IMR-90 (cell line): ENCODE measurements at regions not wholly inside any gene's neighbourhood (a gene's known extent, or its start where the extent isn't known, plus 50 kb on each side); places are given as distances from the start of the nearest gene placed in this dataset.

ENCODE experiments used
- ATAC-seq: fragments of 200-7000 bp; cut with Tn5 transposase; 2 replicates; pipeline ENCODE4 v1.9.1; 2020; ENCODE audit warnings: low read depth, mild to moderate bottlenecking, moderate library complexity
- BruUV-seq: library from RNA; stranded (reverse); fragments of 400-500 nt; replicated peaks from 2 replicates; lab custom pipeline; 2021; lab: Mats Ljungman, UMichigan
- CTCF ChIA-PET: fragments of 300-600 bp; formaldehyde crosslinking; extraction: SDS; loops from one replicate; lab custom pipeline; 2021; ENCODE audit warnings: antibody characterized with exemption; lab: Yijun Ruan, JAX
- POLR2A ChIA-PET: fragments of 300-600 bp; sonication (Branson Sonifier 250); formaldehyde crosslinking; loops from one replicate; lab custom pipeline; 2022; ENCODE audit warnings: antibody characterized with exemption; ENCODE audit not compliant: unreplicated experiment; lab: Charles Lee
- DNase-seq: peaks from one replicate; pipeline ENCODE4 v3.0.0; 2013
- H2AFZ ChIP-seq: replicated peaks from 2 replicates; pipeline ENCODE3; 2013; ENCODE audit warnings: low read length, mild to moderate bottlenecking; ENCODE audit not compliant: poor library complexity
- H2AK5ac ChIP-seq: 2 replicates; pipeline ENCODE4 v1.6.1; 2013; ENCODE audit warnings: low read depth, low read length, inconsistent platforms
- H2AK9ac ChIP-seq: replicated peaks from 2 replicates; pipeline ENCODE3; 2013; ENCODE audit warnings: mild to moderate bottlenecking, low read depth, low read length, moderate library complexity; ENCODE audit not compliant: poor library complexity
- H2BK120ac ChIP-seq: 2 replicates; pipeline ENCODE4 v1.6.1; 2013; ENCODE audit warnings: low read depth, low read length, inconsistent platforms
- H2BK15ac ChIP-seq: 3 replicates; pipeline ENCODE4 v1.6.1; 2013; ENCODE audit warnings: low read depth, low read length, inconsistent platforms
- H2BK20ac ChIP-seq: 2 replicates; pipeline ENCODE4 v1.6.1; 2013; ENCODE audit warnings: low read depth, mild to moderate bottlenecking, inconsistent platforms, low read length, moderate library complexity
- H2BK5ac ChIP-seq: 2 replicates; pipeline ENCODE4 v1.6.1; 2013; ENCODE audit warnings: mild to moderate bottlenecking, low read depth, low read length, inconsistent platforms; ENCODE audit not compliant: poor library complexity, severe bottlenecking
- H3K14ac ChIP-seq: replicated peaks from 2 replicates; pipeline ENCODE4 v1.6.1; 2013; ENCODE audit warnings: low read depth, low read length, inconsistent platforms
- H3K18ac ChIP-seq: 2 replicates; pipeline ENCODE4 v1.6.1; 2013; ENCODE audit warnings: low read depth, low read length, control low read depth
- H3K23ac ChIP-seq: 2 replicates; pipeline ENCODE4 v1.6.1; 2013; ENCODE audit warnings: low read depth, low read length, inconsistent platforms
- H3K27ac ChIP-seq: 2 replicates; pipeline ENCODE4 v1.5.1; 2013; ENCODE audit warnings: mild to moderate bottlenecking, control low read depth, low read length; ENCODE audit not compliant: insufficient read depth
- H3K27me3 ChIP-seq: 2 replicates; pipeline ENCODE4 v1.6.1; 2013; ENCODE audit warnings: low read length; ENCODE audit not compliant: control insufficient read depth, insufficient read depth
- H3K36me3 ChIP-seq: 2 replicates; pipeline ENCODE4 v1.6.1; 2013; ENCODE audit warnings: low read length, mixed read lengths; ENCODE audit not compliant: control insufficient read depth, insufficient read depth
- H3K4ac ChIP-seq: 2 replicates; pipeline ENCODE4 v1.6.1; 2013; ENCODE audit warnings: low read depth, low read length, inconsistent platforms
- H3K4me1 ChIP-seq: 2 replicates; pipeline ENCODE4 v1.6.1; 2013; ENCODE audit warnings: low read length, mixed read lengths; ENCODE audit not compliant: control insufficient read depth, insufficient read depth
- H3K4me2 ChIP-seq: 2 replicates; pipeline ENCODE4 v1.6.1; 2013; ENCODE audit warnings: low read depth, mild to moderate bottlenecking, control low read depth, low read length, moderate library complexity
- H3K4me3 ChIP-seq: 2 replicates; pipeline ENCODE4 v1.5.1; 2013; ENCODE audit warnings: low read depth, mild to moderate bottlenecking, control low read depth, low read length, moderate library complexity; ENCODE audit not compliant: insufficient read depth
- H3K56ac ChIP-seq: 2 replicates; pipeline ENCODE4 v1.6.1; 2013; ENCODE audit warnings: low read length, inconsistent platforms; ENCODE audit not compliant: insufficient read depth; ENCODE audit errors: extremely low read depth
- H3K79me1 ChIP-seq, 2 experiments: 2 replicates each; pipeline ENCODE4 v1.6.1; 2013; ENCODE audit warnings: low read length in 2 of 2, inconsistent platforms in 1 of 2, low read depth in 1 of 2
- H3K9ac ChIP-seq: 2 replicates; pipeline ENCODE4 v1.6.1; 2013; ENCODE audit warnings: low read depth, low read length, control low read depth
- H3K9me1 ChIP-seq: 2 replicates; pipeline ENCODE4 v1.6.1; 2013; ENCODE audit warnings: low read length, inconsistent platforms; ENCODE audit not compliant: insufficient read depth
- H3K9me3 ChIP-seq: 2 replicates; pipeline ENCODE4 v1.6.1; 2013; ENCODE audit warnings: low read length; ENCODE audit not compliant: control insufficient read depth, insufficient read depth
- H4K20me1 ChIP-seq: 2 replicates; pipeline ENCODE4 v1.6.1; 2013; ENCODE audit warnings: low read length, inconsistent platforms; ENCODE audit not compliant: insufficient read depth
- H4K5ac ChIP-seq: 2 replicates; pipeline ENCODE4 v1.6.1; 2013; ENCODE audit warnings: mild to moderate bottlenecking, low read depth, low read length, control low read depth
- H4K8ac ChIP-seq, 2 experiments: 2 replicates each; pipeline ENCODE4 v1.6.1; 2013; ENCODE audit warnings: low read depth in 2 of 2, low read length in 2 of 2, control low read depth in 1 of 2, inconsistent platforms in 1 of 2
- H4K91ac ChIP-seq: 2 replicates; pipeline ENCODE4 v1.6.1; 2013; ENCODE audit warnings: low read depth, low read length, inconsistent platforms; ENCODE audit not compliant: insufficient read depth
- BHLHE40 ChIP-seq: fragments of 150-350 bp; IDR thresholded peaks from 2 replicates; pipeline ENCODE4 v1.6.1; 2016; ENCODE audit warnings: mild to moderate bottlenecking, low read depth, low read length
- CEBPB ChIP-seq: IDR thresholded peaks from 2 replicates; pipeline ENCODE4 v1.6.1; 2012; ENCODE audit warnings: low read depth, low read length, improper control_type of control experiment
- CHD1 ChIP-seq: IDR thresholded peaks from 2 replicates; pipeline ENCODE4 v1.6.1; 2012; ENCODE audit warnings: low read depth, low read length, improper control_type of control experiment
- FOS ChIP-seq: fragments of 150-350 bp; IDR thresholded peaks from 2 replicates; pipeline ENCODE4 v1.6.1; 2016; ENCODE audit warnings: low read depth, low read length
- MAZ ChIP-seq: IDR thresholded peaks from 2 replicates; pipeline ENCODE4 v1.6.1; 2012; ENCODE audit warnings: low read depth, mild to moderate bottlenecking, low read length, improper control_type of control experiment, moderate library complexity, borderline replicate concordance
- MXI1 ChIP-seq: IDR thresholded peaks from 2 replicates; pipeline ENCODE4 v1.6.1; 2012; ENCODE audit warnings: low read depth, mild to moderate bottlenecking, low read length, moderate library complexity, borderline replicate concordance
- NFE2L2 ChIP-seq: fragments of 150-350 bp; IDR thresholded peaks from 2 replicates; pipeline ENCODE4 v1.6.1; 2016; ENCODE audit warnings: low read depth, mild to moderate bottlenecking, low read length
- POLR2A ChIP-seq: IDR thresholded peaks from 2 replicates; pipeline ENCODE4 v1.6.1; 2012; ENCODE audit warnings: mild to moderate bottlenecking, low read depth, low read length
- RAD21 ChIP-seq: IDR thresholded peaks from 2 replicates; pipeline ENCODE4 v1.6.1; 2012; ENCODE audit warnings: low read length, improper control_type of control experiment
- RCOR1 ChIP-seq: IDR thresholded peaks from 2 replicates; pipeline ENCODE4 v1.6.1; 2012; ENCODE audit warnings: mild to moderate bottlenecking, low read length, improper control_type of control experiment; ENCODE audit not compliant: insufficient replicate concordance
- RFX5 ChIP-seq: IDR thresholded peaks from 2 replicates; pipeline ENCODE4 v1.8.0; 2012; ENCODE audit warnings: low read depth, mild to moderate bottlenecking, low read length, moderate library complexity
- SMC3 ChIP-seq: fragments of 150-350 bp; IDR thresholded peaks from 2 replicates; pipeline ENCODE4 v1.6.1; 2016; ENCODE audit warnings: low read depth, mild to moderate bottlenecking, antibody characterized with exemption, low read length, moderate library complexity
- WGBS, 2 experiments: methylation state at CpG; one replicate each; pipeline versions ENCODE4 v1.1.5 to v1.1.7; 2013; ENCODE audit warnings: missing lambda C conversion rate in 2 of 2; ENCODE audit not compliant: insufficient read length in 1 of 2; ENCODE audit errors: extremely low coverage in 2 of 2; 5-methylcytosine and 5-hydroxymethylcytosine counted together
- dilution Hi-C: fragments of 300-500 bp; cut with HindIII; formaldehyde crosslinking; loops from one replicate; pipeline ENCODE4 v1.14.3; 2018; ENCODE audit warnings: low sequenced_read_pairs; ENCODE audit not compliant: unreplicated experiment
- in situ Hi-C: fragments of 300-500 bp; cut with MboI; formaldehyde crosslinking; loops from 3 replicates; pipeline ENCODE4 v1.14.3; 2019; ENCODE audit warnings: low sequenced_read_pairs, inconsistent platforms, mixed read lengths
- intact Hi-C: fragments of 100-400 bp; cut with micrococcal nuclease; formaldehyde crosslinking; loops from 2 replicates; pipeline ENCODE4 v1.10.0; 2022
- TF ChIP-seq, protein P1 (sequence below): conservative IDR thresholded peaks from 2 replicates; pipeline ENCODE4 v1.5.1; 2012; ENCODE audit warnings: mild to moderate bottlenecking, low read depth, low read length, improper control_type of control experiment
- TF ChIP-seq, protein P2 (sequence below): fragments of 150-350 bp; IDR thresholded peaks from 2 replicates; pipeline ENCODE4 v1.6.1; 2016; ENCODE audit warnings: low read depth, mild to moderate bottlenecking, low read length, moderate library complexity, borderline replicate concordance
- TF ChIP-seq, protein P3 (sequence below): fragments of 150-350 bp; IDR thresholded peaks from 2 replicates; pipeline ENCODE4 v1.6.1; 2017; ENCODE audit warnings: mild to moderate bottlenecking, antibody characterized with exemption, low read length, low read depth

DNA sequence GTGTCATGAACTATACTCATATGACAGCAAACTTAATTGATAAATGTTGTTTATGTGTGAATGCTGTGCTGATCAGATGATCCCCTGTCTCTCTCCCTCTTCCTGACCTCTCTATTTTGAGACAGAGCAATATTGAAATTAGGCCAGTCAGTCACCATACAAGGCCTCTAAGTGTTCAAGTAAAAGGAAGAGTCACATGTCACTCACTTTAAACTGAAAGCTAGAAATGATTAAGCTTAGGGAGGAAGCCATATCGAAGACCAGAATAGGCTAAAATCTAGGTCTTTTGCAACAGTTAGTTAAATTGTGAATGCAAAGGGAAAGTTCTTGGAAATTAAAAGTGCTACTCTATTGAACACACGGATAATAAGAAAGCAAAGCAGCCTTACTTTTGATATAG is 498.6 kb downstream of the ZPLD1 start:
- Histone ChIP-seq H2BK120ac (no peak overlapping the region), H3K4ac (no peak overlapping the region), H2AFZ (no peak overlapping the region), H3K9me1 (no peaks in the 10 kb centered on the region), H3K27ac (no peak overlapping the region), H3K18ac (no peak overlapping the region), H3K4me1 (no peaks in the 10 kb centered on the region), H3K23ac (no peak overlapping the region), H3K9ac (no peak overlapping the region), H3K27me3 (no peaks in the 10 kb centered on the region), H4K5ac (no peak overlapping the region), H3K14ac (no peak overlapping the region), H3K4me2 (no peak overlapping the region), H3K9me3 (no peaks in the 10 kb centered on the region), H4K8ac (no peak overlapping the region), H2BK5ac (no peak overlapping the region), H3K4me3 (no peak overlapping the region), H4K91ac (no peak overlapping the region), H4K20me1 (no peaks in the 10 kb centered on the region), H3K79me1 (no peaks in the 10 kb centered on the region), H2BK15ac (no peak overlapping the region), H2AK9ac (no peak overlapping the region), H2BK20ac (no peak overlapping the region), H2AK5ac (no peak overlapping the region), H3K56ac (no peak overlapping the region), H3K36me3 (no peaks in the 10 kb centered on the region)
- POLR2A ChIA-PET, result no interaction called here
- in situ Hi-C loops (no loop called here), dilution Hi-C loops (no loop called here), intact Hi-C loops (no loop called here)
- TF ChIP-seq SMC3 (no peak), BHLHE40 (no peak), RFX5 (no peak), MXI1 (no peak), RAD21 (no peak), MAZ (no peak), FOS (no peak), CEBPB (no peak), POLR2A (no peak), NFE2L2 (no peak), CHD1 (no peak), RCOR1 (no peak)
- TF ChIP-seq, protein P1, sequence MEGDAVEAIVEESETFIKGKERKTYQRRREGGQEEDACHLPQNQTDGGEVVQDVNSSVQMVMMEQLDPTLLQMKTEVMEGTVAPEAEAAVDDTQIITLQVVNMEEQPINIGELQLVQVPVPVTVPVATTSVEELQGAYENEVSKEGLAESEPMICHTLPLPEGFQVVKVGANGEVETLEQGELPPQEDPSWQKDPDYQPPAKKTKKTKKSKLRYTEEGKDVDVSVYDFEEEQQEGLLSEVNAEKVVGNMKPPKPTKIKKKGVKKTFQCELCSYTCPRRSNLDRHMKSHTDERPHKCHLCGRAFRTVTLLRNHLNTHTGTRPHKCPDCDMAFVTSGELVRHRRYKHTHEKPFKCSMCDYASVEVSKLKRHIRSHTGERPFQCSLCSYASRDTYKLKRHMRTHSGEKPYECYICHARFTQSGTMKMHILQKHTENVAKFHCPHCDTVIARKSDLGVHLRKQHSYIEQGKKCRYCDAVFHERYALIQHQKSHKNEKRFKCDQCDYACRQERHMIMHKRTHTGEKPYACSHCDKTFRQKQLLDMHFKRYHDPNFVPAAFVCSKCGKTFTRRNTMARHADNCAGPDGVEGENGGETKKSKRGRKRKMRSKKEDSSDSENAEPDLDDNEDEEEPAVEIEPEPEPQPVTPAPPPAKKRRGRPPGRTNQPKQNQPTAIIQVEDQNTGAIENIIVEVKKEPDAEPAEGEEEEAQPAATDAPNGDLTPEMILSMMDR, result no peak
- TF ChIP-seq, protein P2, sequence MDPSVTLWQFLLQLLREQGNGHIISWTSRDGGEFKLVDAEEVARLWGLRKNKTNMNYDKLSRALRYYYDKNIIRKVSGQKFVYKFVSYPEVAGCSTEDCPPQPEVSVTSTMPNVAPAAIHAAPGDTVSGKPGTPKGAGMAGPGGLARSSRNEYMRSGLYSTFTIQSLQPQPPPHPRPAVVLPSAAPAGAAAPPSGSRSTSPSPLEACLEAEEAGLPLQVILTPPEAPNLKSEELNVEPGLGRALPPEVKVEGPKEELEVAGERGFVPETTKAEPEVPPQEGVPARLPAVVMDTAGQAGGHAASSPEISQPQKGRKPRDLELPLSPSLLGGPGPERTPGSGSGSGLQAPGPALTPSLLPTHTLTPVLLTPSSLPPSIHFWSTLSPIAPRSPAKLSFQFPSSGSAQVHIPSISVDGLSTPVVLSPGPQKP, result no peak
- TF ChIP-seq, protein P3, sequence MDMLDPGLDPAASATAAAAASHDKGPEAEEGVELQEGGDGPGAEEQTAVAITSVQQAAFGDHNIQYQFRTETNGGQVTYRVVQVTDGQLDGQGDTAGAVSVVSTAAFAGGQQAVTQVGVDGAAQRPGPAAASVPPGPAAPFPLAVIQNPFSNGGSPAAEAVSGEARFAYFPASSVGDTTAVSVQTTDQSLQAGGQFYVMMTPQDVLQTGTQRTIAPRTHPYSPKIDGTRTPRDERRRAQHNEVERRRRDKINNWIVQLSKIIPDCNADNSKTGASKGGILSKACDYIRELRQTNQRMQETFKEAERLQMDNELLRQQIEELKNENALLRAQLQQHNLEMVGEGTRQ, result no peak
- no CpG with 5 or more reads among the region's 2 CpGs for WGBS, 2 experiments
- CTCF ChIA-PET, result no interaction called here
- DNase-seq, result no peak
- no TSS peak for BruUV-seq
- no peak for ATAC-seq
